GM23338 (cell line): ENCODE measurements at regions not wholly inside any gene's neighbourhood (a gene's known extent, or its start where the extent isn't known, plus 50 kb on each side); places are given as distances from the start of the nearest gene placed in this dataset.

Source experiments
- ATAC-seq: fragments of 200-7000 bp; cut with Tn5 transposase; 3 replicates; pipeline ENCODE4 v1.9.1; 2020
- DNase-seq: peaks from one replicate; pipeline ENCODE4 v3.0.0-alpha.2; 2015; ENCODE audit warnings: low spot score
- H2AFZ ChIP-seq: fragments of 200-600 bp; sonication (generic); 2 replicates; pipeline ENCODE4 v1.8.0; 2016; ENCODE audit warnings: antibody characterized with exemption, mild to moderate bottlenecking, moderate library complexity
- H3F3A ChIP-seq: fragments of 200-600 bp; sonication (generic); replicated peaks from 2 replicates; pipeline ENCODE4 v1.8.0; 2017; ENCODE audit warnings: antibody characterized with exemption, mixed run types, low read depth
- H3K27ac ChIP-seq: fragments of 200-600 bp; sonication (generic); 2 replicates; pipeline ENCODE4 v1.6.1; 2016; ENCODE audit warnings: low read depth
- H3K27me3 ChIP-seq: fragments of 200-600 bp; sonication (generic); 2 replicates; pipeline ENCODE4 v1.8.0; 2016; ENCODE audit warnings: mild to moderate bottlenecking, mixed run types, moderate library complexity; ENCODE audit not compliant: insufficient read depth
- H3K36me3 ChIP-seq: fragments of 200-600 bp; sonication (generic); 2 replicates; pipeline ENCODE4 v1.8.0; 2016; ENCODE audit warnings: mild to moderate bottlenecking; ENCODE audit not compliant: insufficient read depth
- H3K4me1 ChIP-seq: fragments of 200-600 bp; sonication (generic); 2 replicates; pipeline ENCODE4 v1.8.0; 2016; ENCODE audit warnings: mild to moderate bottlenecking, moderate library complexity; ENCODE audit not compliant: insufficient read depth
- H3K4me2 ChIP-seq: fragments of 200-600 bp; sonication (generic); 2 replicates; pipeline ENCODE4 v1.7.1; 2017; ENCODE audit warnings: mixed run types
- H3K4me3 ChIP-seq: fragments of 200-600 bp; sonication (generic); 2 replicates; pipeline ENCODE4 v1.6.1; 2016; ENCODE audit warnings: mixed run types
- H3K79me2 ChIP-seq: fragments of 200-600 bp; sonication (generic); replicated peaks from 2 replicates; pipeline ENCODE4 v1.8.0; 2017; ENCODE audit warnings: mild to moderate bottlenecking; ENCODE audit not compliant: insufficient read depth
- H3K9me2 ChIP-seq: fragments of 200-600 bp; sonication (generic); 2 replicates; pipeline ENCODE4 v1.8.0; 2017; ENCODE audit not compliant: insufficient read depth
- H4K20me1 ChIP-seq: fragments of 200-600 bp; sonication (generic); replicated peaks from 2 replicates; pipeline ENCODE4 v1.8.0; 2017; ENCODE audit warnings: mild to moderate bottlenecking; ENCODE audit not compliant: insufficient read depth
- H3K27ac Mint-ChIP-seq: 2 replicates; pipeline ENCODE4 v1.8.0; 2020; ENCODE audit warnings: inconsistent platforms, mild to moderate bottlenecking, moderate library complexity, mixed read lengths
- H3K27me3 Mint-ChIP-seq: 3 replicates; pipeline ENCODE4 v1.8.0; 2022; ENCODE audit warnings: low read depth, mild to moderate bottlenecking, moderate library complexity, mixed read lengths, inconsistent platforms; ENCODE audit not compliant: insufficient read depth, poor library complexity
- H3K36me3 Mint-ChIP-seq: 3 replicates; pipeline ENCODE4 v1.8.0; 2021; ENCODE audit warnings: low read depth, mild to moderate bottlenecking, inconsistent platforms, moderate library complexity, mixed read lengths
- H3K4me1 Mint-ChIP-seq: 3 replicates; pipeline ENCODE4 v1.8.0; 2020; ENCODE audit warnings: mild to moderate bottlenecking, inconsistent platforms, mixed read lengths
- H3K4me3 Mint-ChIP-seq: 3 replicates; pipeline ENCODE4 v1.8.0; 2021; ENCODE audit warnings: moderate library complexity, mild to moderate bottlenecking, inconsistent platforms, mixed read lengths
- H3K9me3 Mint-ChIP-seq: 3 replicates; pipeline ENCODE4 v1.8.0; 2020; ENCODE audit warnings: moderate library complexity, mild to moderate bottlenecking, inconsistent platforms, mixed read lengths
- CREB1 ChIP-seq: fragments of 250-450 bp; sonication (Bioruptor Pico); IDR thresholded peaks from 2 replicates; pipeline ENCODE4 v1.5.0; 2020; ENCODE audit warnings: low read depth, mild to moderate bottlenecking, moderate library complexity
- EZH2 ChIP-seq: fragments of 200-600 bp; sonication (generic); IDR thresholded peaks from one replicate; pipeline ENCODE4 v1.8.0; 2017; ENCODE audit warnings: antibody characterized with exemption, mild to moderate bottlenecking, low read depth; ENCODE audit not compliant: unreplicated experiment
- EZH2phosphoT487 ChIP-seq: fragments of 200-600 bp; sonication (generic); IDR thresholded peaks from one replicate; pipeline ENCODE4 v1.8.1; 2018; ENCODE audit warnings: antibody characterized with exemption; ENCODE audit not compliant: unreplicated experiment
- JUNB ChIP-seq: IDR thresholded peaks from one replicate; pipeline ENCODE4 v1.6.1; 2016; ENCODE audit warnings: antibody characterized with exemption; ENCODE audit not compliant: unreplicated experiment
- NANOG ChIP-seq: IDR thresholded peaks from 2 replicates; pipeline ENCODE4 v1.6.1; 2016; ENCODE audit warnings: antibody characterized with exemption, borderline replicate concordance
- POLR2AphosphoS5 ChIP-seq: IDR thresholded peaks from 2 replicates; pipeline ENCODE4 v1.6.1; 2016; ENCODE audit warnings: antibody characterized with exemption, low read depth
- STAT1 ChIP-seq: IDR thresholded peaks from one replicate; pipeline ENCODE4 v1.6.1; 2016; ENCODE audit warnings: antibody characterized with exemption; ENCODE audit not compliant: unreplicated experiment
- ZNF114 ChIP-seq: fragments of 250-450 bp; sonication (Bioruptor Pico); IDR thresholded peaks from 2 replicates; pipeline ENCODE4 v1.5.0; 2020; ENCODE audit warnings: mild to moderate bottlenecking, moderate library complexity
- ZNF331 ChIP-seq: fragments of 250-450 bp; sonication (Bioruptor Pico); IDR thresholded peaks from 2 replicates; pipeline ENCODE4 v1.5.0; 2020; ENCODE audit warnings: low read depth, mild to moderate bottlenecking, moderate library complexity
- TF ChIP-seq, protein P1 (sequence below), 2 experiments: fragments of 200-600 bp in 1 of 2; sonication (generic) in 1 of 2; conservative IDR thresholded peaks; 2 replicates each; pipeline versions ENCODE4 v1.5.1 to v1.6.1; 2016 to 2017; ENCODE audit warnings: antibody characterized with exemption in 2 of 2, low read depth in 2 of 2, mild to moderate bottlenecking in 2 of 2, moderate library complexity in 1 of 2
- TF ChIP-seq, protein P2 (sequence below): IDR thresholded peaks from 2 replicates; pipeline ENCODE4 v1.6.1; 2016; ENCODE audit warnings: antibody characterized with exemption
- TF ChIP-seq, protein P3 (sequence below): fragments of 250-450 bp; sonication (Bioruptor Pico); IDR thresholded peaks from 2 replicates; pipeline ENCODE4 v1.5.0; 2020; ENCODE audit warnings: mild to moderate bottlenecking, moderate library complexity
- TF ChIP-seq, protein P4 (sequence below): IDR thresholded peaks from one replicate; pipeline ENCODE4 v1.6.1; 2018; ENCODE audit warnings: antibody characterized with exemption; ENCODE audit not compliant: unreplicated experiment

DNA sequence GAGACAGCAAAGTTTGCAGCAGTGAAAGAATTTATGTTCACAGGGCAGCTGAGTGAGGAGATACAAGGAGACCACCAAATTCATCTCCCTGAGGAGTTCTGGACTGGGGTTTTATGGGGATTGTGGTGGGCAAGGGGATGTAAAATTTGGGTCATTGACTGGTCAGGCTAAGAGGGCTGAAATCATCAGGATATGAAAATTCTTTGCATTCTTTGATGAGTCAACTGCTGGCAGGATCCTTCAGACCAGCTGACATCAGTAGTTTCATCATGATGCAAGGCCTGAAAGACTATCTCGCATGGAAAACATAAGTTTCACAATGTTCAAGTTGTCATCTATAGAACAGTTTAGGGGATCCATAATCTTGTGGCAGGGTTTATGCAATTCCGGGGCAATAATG is 869.5 kb upstream of the PCDH9 start:
- Histone ChIP-seq H3F3A (no peaks in the 10 kb centered on the region), H2AFZ (no peak overlapping the region), H3K4me3 (no peak overlapping the region), H3K4me2 (no peak overlapping the region), H3K79me2 (no peaks in the 10 kb centered on the region), H3K9me2 (peaks cover 13% of the 10 kb centered on the region), H3K4me1 (no peaks in the 10 kb centered on the region), H4K20me1 (no peaks in the 10 kb centered on the region), H3K36me3 (no peaks in the 10 kb centered on the region; the same call in 1 of the 2 replicates), H3K27ac (no peak overlapping the region), H3K27me3 (no peaks in the 10 kb centered on the region)
- Mint-ChIP-seq H3K4me1 (no peaks in the 10 kb centered on the region), H3K36me3 (no peaks in the 10 kb centered on the region), H3K9me3 (no peaks in the 10 kb centered on the region; the same call in 2 of the 3 replicates), H3K27me3 (no peaks in the 10 kb centered on the region), H3K27ac (no peak overlapping the region), H3K4me3 (no peak overlapping the region)
- DNase-seq (no peak), ATAC-seq (no peak)
- TF ChIP-seq, protein P1, sequence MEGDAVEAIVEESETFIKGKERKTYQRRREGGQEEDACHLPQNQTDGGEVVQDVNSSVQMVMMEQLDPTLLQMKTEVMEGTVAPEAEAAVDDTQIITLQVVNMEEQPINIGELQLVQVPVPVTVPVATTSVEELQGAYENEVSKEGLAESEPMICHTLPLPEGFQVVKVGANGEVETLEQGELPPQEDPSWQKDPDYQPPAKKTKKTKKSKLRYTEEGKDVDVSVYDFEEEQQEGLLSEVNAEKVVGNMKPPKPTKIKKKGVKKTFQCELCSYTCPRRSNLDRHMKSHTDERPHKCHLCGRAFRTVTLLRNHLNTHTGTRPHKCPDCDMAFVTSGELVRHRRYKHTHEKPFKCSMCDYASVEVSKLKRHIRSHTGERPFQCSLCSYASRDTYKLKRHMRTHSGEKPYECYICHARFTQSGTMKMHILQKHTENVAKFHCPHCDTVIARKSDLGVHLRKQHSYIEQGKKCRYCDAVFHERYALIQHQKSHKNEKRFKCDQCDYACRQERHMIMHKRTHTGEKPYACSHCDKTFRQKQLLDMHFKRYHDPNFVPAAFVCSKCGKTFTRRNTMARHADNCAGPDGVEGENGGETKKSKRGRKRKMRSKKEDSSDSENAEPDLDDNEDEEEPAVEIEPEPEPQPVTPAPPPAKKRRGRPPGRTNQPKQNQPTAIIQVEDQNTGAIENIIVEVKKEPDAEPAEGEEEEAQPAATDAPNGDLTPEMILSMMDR (conservative IDR thresholded peaks at IDR 0.05; ENCODE audit: low read depth in 2 of 2): no peak
- TF ChIP-seq NANOG (no peak), CREB1 (CRISPR knock-in tag) (no peak), EZH2phosphoT487 (no peak), ZNF331 (CRISPR knock-in tag) (no peak), POLR2AphosphoS5 (no peak), EZH2 (no peak), STAT1 (no peak), ZNF114 (CRISPR knock-in tag) (no peak), JUNB (no peak)
- TF ChIP-seq, protein P2, sequence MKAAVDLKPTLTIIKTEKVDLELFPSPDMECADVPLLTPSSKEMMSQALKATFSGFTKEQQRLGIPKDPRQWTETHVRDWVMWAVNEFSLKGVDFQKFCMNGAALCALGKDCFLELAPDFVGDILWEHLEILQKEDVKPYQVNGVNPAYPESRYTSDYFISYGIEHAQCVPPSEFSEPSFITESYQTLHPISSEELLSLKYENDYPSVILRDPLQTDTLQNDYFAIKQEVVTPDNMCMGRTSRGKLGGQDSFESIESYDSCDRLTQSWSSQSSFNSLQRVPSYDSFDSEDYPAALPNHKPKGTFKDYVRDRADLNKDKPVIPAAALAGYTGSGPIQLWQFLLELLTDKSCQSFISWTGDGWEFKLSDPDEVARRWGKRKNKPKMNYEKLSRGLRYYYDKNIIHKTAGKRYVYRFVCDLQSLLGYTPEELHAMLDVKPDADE: no peak
- TF ChIP-seq, protein P3, sequence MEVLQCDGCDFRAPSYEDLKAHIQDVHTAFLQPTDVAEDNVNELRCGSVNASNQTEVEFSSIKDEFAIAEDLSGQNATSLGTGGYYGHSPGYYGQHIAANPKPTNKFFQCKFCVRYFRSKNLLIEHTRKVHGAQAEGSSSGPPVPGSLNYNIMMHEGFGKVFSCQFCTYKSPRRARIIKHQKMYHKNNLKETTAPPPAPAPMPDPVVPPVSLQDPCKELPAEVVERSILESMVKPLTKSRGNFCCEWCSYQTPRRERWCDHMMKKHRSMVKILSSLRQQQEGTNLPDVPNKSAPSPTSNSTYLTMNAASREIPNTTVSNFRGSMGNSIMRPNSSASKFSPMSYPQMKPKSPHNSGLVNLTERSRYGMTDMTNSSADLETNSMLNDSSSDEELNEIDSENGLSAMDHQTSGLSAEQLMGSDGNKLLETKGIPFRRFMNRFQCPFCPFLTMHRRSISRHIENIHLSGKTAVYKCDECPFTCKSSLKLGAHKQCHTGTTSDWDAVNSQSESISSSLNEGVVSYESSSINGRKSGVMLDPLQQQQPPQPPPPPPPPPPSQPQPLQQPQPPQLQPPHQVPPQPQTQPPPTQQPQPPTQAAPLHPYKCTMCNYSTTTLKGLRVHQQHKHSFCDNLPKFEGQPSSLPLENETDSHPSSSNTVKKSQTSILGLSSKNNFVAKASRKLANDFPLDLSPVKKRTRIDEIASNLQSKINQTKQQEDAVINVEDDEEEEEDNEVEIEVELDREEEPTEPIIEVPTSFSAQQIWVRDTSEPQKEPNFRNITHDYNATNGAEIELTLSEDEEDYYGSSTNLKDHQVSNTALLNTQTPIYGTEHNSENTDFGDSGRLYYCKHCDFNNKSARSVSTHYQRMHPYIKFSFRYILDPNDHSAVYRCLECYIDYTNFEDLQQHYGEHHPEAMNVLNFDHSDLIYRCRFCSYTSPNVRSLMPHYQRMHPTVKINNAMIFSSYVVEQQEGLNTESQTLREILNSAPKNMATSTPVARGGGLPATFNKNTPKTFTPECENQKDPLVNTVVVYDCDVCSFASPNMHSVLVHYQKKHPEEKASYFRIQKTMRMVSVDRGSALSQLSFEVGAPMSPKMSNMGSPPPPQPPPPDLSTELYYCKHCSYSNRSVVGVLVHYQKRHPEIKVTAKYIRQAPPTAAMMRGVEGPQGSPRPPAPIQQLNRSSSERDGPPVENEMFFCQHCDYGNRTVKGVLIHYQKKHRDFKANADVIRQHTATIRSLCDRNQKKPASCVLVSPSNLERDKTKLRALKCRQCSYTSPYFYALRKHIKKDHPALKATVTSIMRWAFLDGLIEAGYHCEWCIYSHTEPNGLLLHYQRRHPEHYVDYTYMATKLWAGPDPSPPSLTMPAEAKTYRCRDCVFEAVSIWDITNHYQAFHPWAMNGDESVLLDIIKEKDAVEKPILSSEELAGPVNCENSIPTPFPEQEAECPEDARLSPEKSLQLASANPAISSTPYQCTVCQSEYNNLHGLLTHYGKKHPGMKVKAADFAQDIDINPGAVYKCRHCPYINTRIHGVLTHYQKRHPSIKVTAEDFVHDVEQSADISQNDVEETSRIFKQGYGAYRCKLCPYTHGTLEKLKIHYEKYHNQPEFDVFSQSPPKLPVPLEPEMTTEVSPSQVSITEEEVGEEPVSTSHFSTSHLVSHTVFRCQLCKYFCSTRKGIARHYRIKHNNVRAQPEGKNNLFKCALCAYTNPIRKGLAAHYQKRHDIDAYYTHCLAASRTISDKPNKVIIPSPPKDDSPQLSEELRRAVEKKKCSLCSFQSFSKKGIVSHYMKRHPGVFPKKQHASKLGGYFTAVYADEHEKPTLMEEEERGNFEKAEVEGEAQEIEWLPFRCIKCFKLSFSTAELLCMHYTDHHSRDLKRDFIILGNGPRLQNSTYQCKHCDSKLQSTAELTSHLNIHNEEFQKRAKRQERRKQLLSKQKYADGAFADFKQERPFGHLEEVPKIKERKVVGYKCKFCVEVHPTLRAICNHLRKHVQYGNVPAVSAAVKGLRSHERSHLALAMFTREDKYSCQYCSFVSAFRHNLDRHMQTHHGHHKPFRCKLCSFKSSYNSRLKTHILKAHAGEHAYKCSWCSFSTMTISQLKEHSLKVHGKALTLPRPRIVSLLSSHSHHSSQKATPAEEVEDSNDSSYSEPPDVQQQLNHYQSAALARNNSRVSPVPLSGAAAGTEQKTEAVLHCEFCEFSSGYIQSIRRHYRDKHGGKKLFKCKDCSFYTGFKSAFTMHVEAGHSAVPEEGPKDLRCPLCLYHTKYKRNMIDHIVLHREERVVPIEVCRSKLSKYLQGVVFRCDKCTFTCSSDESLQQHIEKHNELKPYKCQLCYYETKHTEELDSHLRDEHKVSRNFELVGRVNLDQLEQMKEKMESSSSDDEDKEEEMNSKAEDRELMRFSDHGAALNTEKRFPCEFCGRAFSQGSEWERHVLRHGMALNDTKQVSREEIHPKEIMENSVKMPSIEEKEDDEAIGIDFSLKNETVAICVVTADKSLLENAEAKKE (CRISPR knock-in tag): no peak
- TF ChIP-seq, protein P4, sequence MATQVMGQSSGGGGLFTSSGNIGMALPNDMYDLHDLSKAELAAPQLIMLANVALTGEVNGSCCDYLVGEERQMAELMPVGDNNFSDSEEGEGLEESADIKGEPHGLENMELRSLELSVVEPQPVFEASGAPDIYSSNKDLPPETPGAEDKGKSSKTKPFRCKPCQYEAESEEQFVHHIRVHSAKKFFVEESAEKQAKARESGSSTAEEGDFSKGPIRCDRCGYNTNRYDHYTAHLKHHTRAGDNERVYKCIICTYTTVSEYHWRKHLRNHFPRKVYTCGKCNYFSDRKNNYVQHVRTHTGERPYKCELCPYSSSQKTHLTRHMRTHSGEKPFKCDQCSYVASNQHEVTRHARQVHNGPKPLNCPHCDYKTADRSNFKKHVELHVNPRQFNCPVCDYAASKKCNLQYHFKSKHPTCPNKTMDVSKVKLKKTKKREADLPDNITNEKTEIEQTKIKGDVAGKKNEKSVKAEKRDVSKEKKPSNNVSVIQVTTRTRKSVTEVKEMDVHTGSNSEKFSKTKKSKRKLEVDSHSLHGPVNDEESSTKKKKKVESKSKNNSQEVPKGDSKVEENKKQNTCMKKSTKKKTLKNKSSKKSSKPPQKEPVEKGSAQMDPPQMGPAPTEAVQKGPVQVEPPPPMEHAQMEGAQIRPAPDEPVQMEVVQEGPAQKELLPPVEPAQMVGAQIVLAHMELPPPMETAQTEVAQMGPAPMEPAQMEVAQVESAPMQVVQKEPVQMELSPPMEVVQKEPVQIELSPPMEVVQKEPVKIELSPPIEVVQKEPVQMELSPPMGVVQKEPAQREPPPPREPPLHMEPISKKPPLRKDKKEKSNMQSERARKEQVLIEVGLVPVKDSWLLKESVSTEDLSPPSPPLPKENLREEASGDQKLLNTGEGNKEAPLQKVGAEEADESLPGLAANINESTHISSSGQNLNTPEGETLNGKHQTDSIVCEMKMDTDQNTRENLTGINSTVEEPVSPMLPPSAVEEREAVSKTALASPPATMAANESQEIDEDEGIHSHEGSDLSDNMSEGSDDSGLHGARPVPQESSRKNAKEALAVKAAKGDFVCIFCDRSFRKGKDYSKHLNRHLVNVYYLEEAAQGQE: no peak
